BJ (cell line): ENCODE measurements at regions not wholly inside any gene's neighbourhood (a gene's known extent, or its start where the extent isn't known, plus 50 kb on each side); places are given as distances from the start of the nearest gene placed in this dataset.

Source experiments
- CTCF ChIA-PET: fragments of 350-600 bp; formaldehyde crosslinking; extraction: SDS; loops from one replicate; lab custom pipeline; 2021; ENCODE audit warnings: antibody characterized with exemption, inconsistent platforms; lab: Yijun Ruan, JAX
- POLR2A ChIA-PET: fragments of 300-600 bp; sonication (Branson Sonifier 250); formaldehyde crosslinking; extraction: SDS; loops from one replicate; lab custom pipeline; 2021; ENCODE audit warnings: antibody characterized with exemption; lab: Charles Lee
- DNase-seq: peaks from one replicate; pipeline ENCODE4 v3.0.0-alpha.2; 2011; ENCODE audit warnings: low read depth
- H3K27me3 ChIP-seq: 2 replicates; pipeline ENCODE4 v1.6.0; 2011; ENCODE audit warnings: low read length; ENCODE audit not compliant: control insufficient read depth, insufficient read depth
- H3K36me3 ChIP-seq: 2 replicates; pipeline ENCODE4 v1.5.1; 2011; ENCODE audit warnings: low read length; ENCODE audit not compliant: control insufficient read depth, insufficient read depth
- H3K4me3 ChIP-seq: 2 replicates; pipeline ENCODE4 v1.5.1; 2011; ENCODE audit warnings: low read depth, mild to moderate bottlenecking, control low read depth, low read length
- CTCF ChIP-seq: IDR thresholded peaks from 2 replicates; pipeline ENCODE4 v1.5.1; 2011; ENCODE audit warnings: low read depth, mild to moderate bottlenecking, control low read depth, inconsistent platforms, low read length, moderate library complexity; ENCODE audit not compliant: insufficient read depth

GRCh38 chr7:9870674-9871073 lies 1103.0 kb upstream of the PHF14 start:
- Histone ChIP-seq H3K27me3 (no peaks in the 10 kb centered on the region), H3K4me3 (no peak overlapping the region), H3K36me3 (no peaks in the 10 kb centered on the region)
- ChIA-PET POLR2A (no interaction called here), CTCF (no interaction called here)
- TF ChIP-seq CTCF, result no peak
- DNase-seq, result no peak

GRCh38 chr7:9874182-9874581 lies 1099.5 kb upstream of the PHF14 start:
- CTCF ChIA-PET, result no interaction called here

DNA sequence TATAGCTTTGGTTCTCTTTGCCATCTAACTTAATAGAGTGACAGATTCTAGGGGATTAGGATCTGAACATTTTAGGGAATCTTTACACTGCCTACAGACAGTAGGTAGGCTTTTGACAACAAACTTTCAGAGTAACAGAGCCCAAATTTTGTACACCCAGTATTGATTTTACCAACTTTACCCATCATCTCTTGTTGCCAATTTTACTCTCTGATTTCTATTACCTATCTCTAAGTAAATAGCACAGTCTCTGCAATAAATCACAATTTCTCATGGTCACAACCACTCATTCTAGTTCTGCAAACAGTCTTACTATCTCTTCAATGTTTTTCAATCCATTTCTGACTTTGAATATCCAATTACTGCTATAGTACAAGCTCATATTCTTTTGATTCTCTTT lies 1097.6 kb upstream of the PHF14 start:
- H3K36me3 ChIP-seq, result no peaks in the 10 kb centered on the region
- DNase-seq, result no peak
- H3K4me3 ChIP-seq, result no peak overlapping the region
- CTCF ChIA-PET, result no interaction called here
- H3K27me3 ChIP-seq, result no peaks in the 10 kb centered on the region
- no peak for TF ChIP-seq CTCF
- POLR2A ChIA-PET, result no interaction called here

More at GRCh38 chr7:9874182-9874581, 1099.5 kb upstream of the PHF14 start:
- no peak for DNase-seq
- no peaks in the 10 kb centered on the region for H3K27me3 ChIP-seq
- POLR2A ChIA-PET, result no interaction called here
- H3K36me3 ChIP-seq, result no peaks in the 10 kb centered on the region
- no peak overlapping the region for H3K4me3 ChIP-seq
- no peak for TF ChIP-seq CTCF

- DNase-seq, result no peak
- Histone ChIP-seq H3K4me3 (no peak overlapping the region), H3K27me3 (no peaks in the 10 kb centered on the region), H3K36me3 (no peaks in the 10 kb centered on the region)
- TF ChIP-seq CTCF, result no peak
- CTCF ChIA-PET, result no interaction called here
- POLR2A ChIA-PET, result no interaction called here
Observed at GRCh38 chr7:9889554-9889953, 1084.1 kb upstream of the PHF14 start.

- ChIA-PET POLR2A (no interaction called here), CTCF (no interaction called here)
- Histone ChIP-seq H3K36me3 (no peaks in the 10 kb centered on the region), H3K4me3 (no peak overlapping the region), H3K27me3 (no peaks in the 10 kb centered on the region)
- DNase-seq, result no peak
- TF ChIP-seq CTCF, result no peak
Observed at GRCh38 chr7:9890092-9890491, 1083.6 kb upstream of the PHF14 start.
